ENCODE measurements at regions not wholly inside any gene's neighbourhood (a gene's known extent, or its start where the extent isn't known, plus 50 kb on each side); places are given as distances from the start of the nearest gene placed in this dataset.

- no peaks in the 10 kb centered on the region for H3K9me2 ChIP-seq (ENCODE audit: insufficient read depth)
- no peaks in the 10 kb centered on the region for H3K27me3 ChIP-seq (ENCODE audit: insufficient read depth, low read length)
- DNase-seq (ENCODE audit: low read depth, low spot score): no peak
- RAD21 ChIA-PET (ENCODE audit: low non-redundant PET in 1 of 2, low total read pairs in 2 of 2, uncharacterized antibody in 2 of 2, unreplicated experiment in 2 of 2): no interaction called here
- no peaks in the 10 kb centered on the region for H3K4me1 ChIP-seq (ENCODE audit: control insufficient read depth in 1 of 2, insufficient read depth in 2 of 2, low read length in 2 of 2)
- no TSS peak for BruUV-seq (replicated peaks)
- H2AFZ ChIP-seq (ENCODE audit: low read depth, low read length, poor library complexity, severe bottlenecking): no peak overlapping the region
- no peak overlapping the region for H3K4me2 ChIP-seq (ENCODE audit: low read length)
- no peak overlapping the region for H3K27ac ChIP-seq (ENCODE audit: low read depth, low read length)
- no peaks in the 10 kb centered on the region for H3K79me2 ChIP-seq (ENCODE audit: insufficient read depth, low read length)
- intact Hi-C loops (cut with micrococcal nuclease): no loop called here
- POLR2A ChIA-PET: no interaction called here
- no peaks in the 10 kb centered on the region for H3K36me3 ChIP-seq (ENCODE audit: control insufficient read depth in 1 of 2, insufficient read depth in 2 of 2, low read length in 2 of 2)
- peaks cover 0 to 10% of the 10 kb centered on the region in 2 experiments; a peak in 2 of 4 replicates for H3K9me3 ChIP-seq (ENCODE audit: control insufficient read depth in 1 of 2, insufficient read depth in 1 of 2, low read depth in 1 of 2, low read length in 2 of 2)
- ATAC-seq: no peak
- H3K9ac ChIP-seq (ENCODE audit: low read length): no peak overlapping the region
- TF ChIP-seq REST (IDR thresholded peaks at IDR 0.05; ENCODE audit: low read depth) (no peak), EZH2phosphoT487 (IDR thresholded peaks at IDR 0.05; ENCODE audit: borderline replicate concordance) (no peak), POLR2A (IDR thresholded peaks at IDR 0.05; ENCODE audit: borderline replicate concordance, extremely low read depth, insufficient read depth, insufficient read length) (no peak), ZNF274 (IDR thresholded peaks at IDR 0.05; ENCODE audit: low read depth, low read length) (no peak), ELF1 (IDR thresholded peaks at IDR 0.05; ENCODE audit: borderline replicate concordance, low read depth) (no peak), JUND (IDR thresholded peaks at IDR 0.05) (no peak), FOSL1 (IDR thresholded peaks at IDR 0.05; ENCODE audit: low read depth) (no peak), ZFX (IDR thresholded peaks at IDR 0.05) (no peak), MAX (IDR thresholded peaks at IDR 0.05) (no peak), CEBPB (IDR thresholded peaks at IDR 0.05; ENCODE audit: low read depth) (no peak), EZH2 (IDR thresholded peaks at IDR 0.05) (no peak), EGR1 (IDR thresholded peaks at IDR 0.05; ENCODE audit: low read depth) (no peak), SP1 (IDR thresholded peaks at IDR 0.05; ENCODE audit: low read depth) (no peak), POLR2AphosphoS5 (IDR thresholded peaks at IDR 0.05; ENCODE audit: low read depth, low read length) (no peak), CBX3 (IDR thresholded peaks at IDR 0.05; ENCODE audit: low read depth) (no peak), TCF7L2 (IDR thresholded peaks at IDR 0.05; ENCODE audit: borderline replicate concordance, extremely low read depth, insufficient read depth, insufficient read length) (no peak), SIN3A (IDR thresholded peaks at IDR 0.05; ENCODE audit: low read depth) (no peak), YY1 (IDR thresholded peaks at IDR 0.05; ENCODE audit: extremely low read depth, insufficient replicate concordance, low read depth, low read length) (no peak)
- no peak overlapping the region for H3K4me3 ChIP-seq (replicated peaks in 1 of 2; ENCODE audit: low read depth in 1 of 2, low read length in 2 of 2)
- no peaks in the 10 kb centered on the region for H4K20me1 ChIP-seq (ENCODE audit: insufficient read depth)
- CTCF ChIA-PET: no interaction called here
Measured at GRCh38 chr3:95905182-95905581, 909.2 kb upstream of the EPHA6 start.
